Subcutaneous abdominal adipose tissue (tissue), 5 donors: ENCODE measurements at regions not wholly inside any gene's neighbourhood (a gene's known extent, or its start where the extent isn't known, plus 50 kb on each side); places are given as distances from the start of the nearest gene placed in this dataset.

Source experiments
- H3K27ac ChIP-seq: one replicate; pipeline ENCODE4 v1.7.0; 2013; ENCODE audit warnings: low read depth, mild to moderate bottlenecking, inconsistent platforms, low read length, moderate library complexity
- H3K27me3 ChIP-seq, 5 donors: one replicate each; pipeline ENCODE4 v1.7.0; 2013; ENCODE audit warnings: low read length in 5 of 5, inconsistent platforms in 1 of 5; ENCODE audit not compliant: control insufficient read depth in 5 of 5, insufficient read depth in 4 of 5
- H3K36me3 ChIP-seq, 5 donors: one replicate each; pipeline ENCODE4 v1.7.0; 2013; ENCODE audit warnings: low read length in 5 of 5; ENCODE audit not compliant: control insufficient read depth in 5 of 5, insufficient read depth in 5 of 5
- H3K4me1 ChIP-seq, 5 donors: one replicate each; pipeline ENCODE4 v1.7.0; 2013; ENCODE audit warnings: low read length in 5 of 5, mild to moderate bottlenecking in 3 of 5, moderate library complexity in 1 of 5; ENCODE audit not compliant: control insufficient read depth in 5 of 5, insufficient read depth in 5 of 5
- H3K4me3 ChIP-seq, 5 donors: one replicate each; pipeline ENCODE4 v1.7.0; 2013; ENCODE audit warnings: low read length in 5 of 5, low read depth in 1 of 5
- H3K9ac ChIP-seq, 5 donors: one replicate each; pipeline ENCODE4 v1.7.0; 2013; ENCODE audit warnings: low read length in 5 of 5, mild to moderate bottlenecking in 4 of 5, moderate library complexity in 3 of 5
- H3K9me3 ChIP-seq, 5 donors: one replicate each; pipeline ENCODE4 v1.7.0; 2013; ENCODE audit warnings: low read length in 5 of 5; ENCODE audit not compliant: control insufficient read depth in 5 of 5
- donor health status: healthy.
- donor health status: healthy.
- donor health status: healthy.
- donor health status: healthy.
- donor health status: healthy.

DNA sequence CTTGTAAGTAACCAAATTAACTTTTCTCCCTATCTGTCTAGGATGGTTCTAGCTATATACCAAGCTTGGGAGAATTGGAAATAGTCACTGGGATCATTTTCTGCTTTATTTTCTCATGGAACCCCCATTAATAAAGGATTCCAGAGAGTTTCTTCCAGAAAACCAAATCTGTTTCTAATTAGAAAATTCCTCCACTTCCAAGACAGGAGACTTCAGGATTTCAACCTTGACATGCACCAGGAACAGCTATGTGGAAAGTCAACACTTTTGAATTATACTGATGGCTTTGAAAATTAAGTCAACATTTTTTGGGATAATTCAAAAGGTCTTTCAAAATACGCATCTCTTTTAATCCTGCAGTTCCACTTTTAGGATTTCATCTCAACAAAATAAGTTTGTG, 138.3 kb downstream of the MEX3B start:
- Histone ChIP-seq H3K27ac (no peak overlapping the region), H3K36me3 (no peaks in the 10 kb centered on the region), H3K4me1 (peaks cover 0 to 27% (median 13%) of the 10 kb centered on the region in 5 donors), H3K9ac (no peak overlapping the region), H3K9me3 (no peaks in the 10 kb centered on the region), H3K27me3 (no peaks in the 10 kb centered on the region), H3K4me3 (no peak overlapping the region)

DNA sequence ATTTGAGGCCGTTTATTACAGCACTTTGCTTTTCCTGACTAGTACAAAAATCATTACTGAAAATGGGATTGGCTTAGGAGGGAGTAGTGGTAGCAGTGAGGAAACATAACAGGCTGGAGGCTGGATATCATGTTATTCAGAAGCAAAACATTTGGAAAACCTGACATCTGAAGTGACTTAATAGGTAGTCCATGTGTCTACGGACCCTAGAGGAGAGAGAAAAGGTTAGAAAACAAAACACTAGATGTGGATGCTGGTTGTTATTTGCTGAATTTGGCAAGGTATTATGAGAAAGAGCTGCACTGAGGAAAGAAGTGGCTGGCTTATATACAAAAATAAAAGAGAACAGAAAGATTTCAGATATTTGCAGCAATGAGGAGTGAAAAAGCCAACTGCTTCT, 139.9 kb downstream of the MEX3B start:
- Histone ChIP-seq H3K36me3 (no peaks in the 10 kb centered on the region), H3K9ac (no peak overlapping the region), H3K4me3 (no peak overlapping the region), H3K9me3 (no peaks in the 10 kb centered on the region), H3K27ac (no peak overlapping the region), H3K27me3 (no peaks in the 10 kb centered on the region), H3K4me1 (peaks cover 0 to 17% (median 4%) of the 10 kb centered on the region in 5 donors)

DNA sequence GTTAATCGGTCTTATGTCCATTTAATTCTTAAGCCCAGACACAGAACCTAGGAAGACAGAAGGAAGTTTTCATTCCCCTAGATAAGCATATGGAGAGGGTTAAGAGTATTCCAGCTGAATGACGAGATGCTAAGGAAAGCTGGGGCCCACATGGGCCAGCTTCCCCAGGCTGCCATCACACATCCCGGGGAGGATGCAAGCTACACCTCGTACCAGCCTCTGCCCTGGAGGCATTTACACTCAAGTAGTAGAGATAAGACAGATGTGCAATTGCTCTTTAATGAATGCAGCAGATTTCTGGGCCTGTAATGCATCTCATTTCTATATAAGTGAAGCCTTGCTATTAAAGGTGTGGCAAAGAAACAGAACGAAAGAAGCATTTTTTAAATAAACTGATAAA, 144.5 kb downstream of the MEX3B start:
- Histone ChIP-seq H3K9me3 (no peaks in the 10 kb centered on the region), H3K27ac (no peak overlapping the region), H3K36me3 (no peaks in the 10 kb centered on the region), H3K4me1 (no peaks in the 10 kb centered on the region), H3K4me3 (no peak overlapping the region), H3K27me3 (no peaks in the 10 kb centered on the region), H3K9ac (no peak overlapping the region)

DNA sequence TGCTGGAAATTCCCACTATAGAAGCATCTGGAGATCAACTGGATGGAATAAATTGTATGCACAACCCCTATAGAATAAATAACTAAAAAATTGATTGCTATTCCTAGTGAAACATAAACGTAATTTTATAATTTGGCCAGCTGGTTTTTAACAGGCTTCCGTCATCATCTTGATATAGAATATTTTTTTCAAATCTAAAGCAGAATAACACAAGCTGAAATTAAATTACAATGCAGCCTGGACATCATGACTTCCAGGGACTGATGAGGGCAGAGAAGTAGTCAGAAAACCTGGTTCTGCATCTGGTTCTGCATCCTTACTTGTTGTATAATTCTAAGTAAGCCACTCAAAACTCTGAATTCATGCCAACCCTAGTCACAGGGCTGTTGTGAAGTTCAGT, 146.1 kb downstream of the MEX3B start:
- no peak overlapping the region for H3K9ac ChIP-seq
- H3K4me1 ChIP-seq: no peaks in the 10 kb centered on the region
- no peak overlapping the region for H3K4me3 ChIP-seq
- H3K36me3 ChIP-seq: no peaks in the 10 kb centered on the region
- H3K27me3 ChIP-seq: no peaks in the 10 kb centered on the region
- H3K9me3 ChIP-seq: no peaks in the 10 kb centered on the region
- no peak overlapping the region for H3K27ac ChIP-seq

DNA sequence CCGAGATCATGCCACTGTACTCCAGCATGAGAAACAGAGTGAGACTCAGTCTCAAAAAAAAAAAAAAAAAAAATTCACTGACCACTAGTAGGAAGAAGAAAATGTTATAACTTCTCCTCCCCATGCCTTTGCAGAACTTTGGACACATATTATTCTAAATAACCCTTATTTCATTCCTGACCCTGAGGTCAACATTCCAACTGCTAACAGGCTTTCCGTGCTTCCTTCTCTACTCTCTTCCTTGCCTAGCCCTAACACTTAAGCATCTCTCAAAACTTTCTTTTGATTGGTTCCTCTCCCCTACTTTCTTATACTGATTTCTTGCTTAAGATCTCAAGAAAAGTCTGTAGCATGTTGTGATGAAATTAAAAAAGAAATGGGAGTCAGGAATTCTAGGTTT, 146.8 kb downstream of the MEX3B start:
- no peak overlapping the region for H3K27ac ChIP-seq
- H3K4me3 ChIP-seq: no peak overlapping the region
- H3K9me3 ChIP-seq: no peaks in the 10 kb centered on the region
- no peaks in the 10 kb centered on the region for H3K4me1 ChIP-seq
- no peak overlapping the region for H3K9ac ChIP-seq
- no peaks in the 10 kb centered on the region for H3K36me3 ChIP-seq
- no peaks in the 10 kb centered on the region for H3K27me3 ChIP-seq

DNA sequence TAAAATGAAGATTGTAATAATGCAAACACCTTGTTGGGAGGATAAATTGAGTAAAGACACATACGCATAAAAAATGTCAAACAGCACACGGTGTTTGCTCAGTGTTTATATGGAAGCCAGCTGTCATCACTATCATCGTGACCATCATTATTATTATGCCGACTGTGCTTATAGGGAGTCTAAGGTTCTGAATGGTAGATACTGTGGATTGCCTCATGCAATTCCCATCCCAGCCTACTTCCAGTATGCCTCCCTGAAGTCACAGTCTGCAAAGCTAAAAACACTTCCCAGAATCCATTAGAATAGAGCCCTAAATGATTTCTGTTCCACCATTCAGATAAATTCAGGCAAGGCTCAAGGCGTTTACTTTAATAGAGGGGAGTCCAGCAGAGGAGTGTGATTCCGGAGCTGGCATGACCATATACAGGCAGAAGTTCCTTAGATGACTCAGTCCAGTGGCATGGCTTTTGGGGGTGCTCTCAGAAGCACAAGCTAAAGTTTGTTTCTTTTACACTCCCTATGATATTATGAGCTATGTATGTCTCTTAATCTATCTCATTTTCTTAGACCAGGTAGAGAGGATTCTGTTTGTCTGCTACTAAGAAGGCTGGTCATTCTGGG, 148.7 kb downstream of the MEX3B start:
- H3K9ac ChIP-seq: no peak overlapping the region
- no peak overlapping the region for H3K4me3 ChIP-seq
- no peak overlapping the region for H3K27ac ChIP-seq
- H3K4me1 ChIP-seq: no peaks in the 10 kb centered on the region
- no peaks in the 10 kb centered on the region for H3K36me3 ChIP-seq
- no peaks in the 10 kb centered on the region for H3K27me3 ChIP-seq
- H3K9me3 ChIP-seq: no peaks in the 10 kb centered on the region

DNA sequence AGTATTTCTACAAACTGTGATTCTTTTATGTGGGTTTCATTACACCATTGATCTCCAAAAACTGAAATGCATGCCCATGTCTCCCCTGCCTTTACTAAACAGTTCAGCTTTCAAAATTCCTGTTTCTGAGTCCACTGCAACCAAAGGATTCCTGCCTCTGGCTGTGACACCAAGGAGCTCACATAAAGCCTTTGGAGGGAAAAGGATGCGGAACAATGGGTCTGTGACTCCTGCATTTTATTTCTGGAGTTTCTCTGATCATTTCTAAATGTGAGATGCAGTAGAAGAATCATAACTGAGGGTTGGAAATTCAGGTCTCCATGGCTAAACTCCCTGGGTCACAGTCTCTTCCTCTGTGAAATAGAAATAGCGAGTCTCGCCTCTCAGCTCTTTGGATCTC, 149.5 kb downstream of the MEX3B start:
- Histone ChIP-seq H3K4me3 (no peak overlapping the region), H3K4me1 (no peaks in the 10 kb centered on the region), H3K36me3 (no peaks in the 10 kb centered on the region), H3K27ac (no peak overlapping the region), H3K9ac (no peak overlapping the region), H3K9me3 (no peaks in the 10 kb centered on the region), H3K27me3 (no peaks in the 10 kb centered on the region)

DNA sequence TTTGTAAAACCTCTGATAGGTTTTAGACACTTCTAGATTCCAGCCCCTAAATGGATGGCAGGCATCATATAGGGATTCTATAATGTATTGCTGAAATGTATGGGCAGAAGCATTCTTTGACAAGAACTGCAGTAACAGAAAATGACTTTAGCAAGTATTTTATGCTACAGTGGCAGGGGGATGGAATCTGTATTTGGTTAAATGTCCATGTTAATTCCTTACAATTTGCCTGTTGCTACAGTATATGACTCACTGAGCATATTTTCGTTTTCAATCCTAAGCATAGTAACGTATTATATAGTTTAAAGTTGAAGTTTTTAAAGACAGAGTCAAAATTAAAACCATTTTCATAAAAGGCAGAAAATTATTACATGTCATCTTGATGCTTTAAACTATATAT, 150.1 kb downstream of the MEX3B start:
- no peak overlapping the region for H3K4me3 ChIP-seq
- H3K27ac ChIP-seq: no peak overlapping the region
- H3K9me3 ChIP-seq: no peaks in the 10 kb centered on the region
- no peaks in the 10 kb centered on the region for H3K27me3 ChIP-seq
- no peaks in the 10 kb centered on the region for H3K36me3 ChIP-seq
- H3K9ac ChIP-seq: no peak overlapping the region
- H3K4me1 ChIP-seq: no peaks in the 10 kb centered on the region

DNA sequence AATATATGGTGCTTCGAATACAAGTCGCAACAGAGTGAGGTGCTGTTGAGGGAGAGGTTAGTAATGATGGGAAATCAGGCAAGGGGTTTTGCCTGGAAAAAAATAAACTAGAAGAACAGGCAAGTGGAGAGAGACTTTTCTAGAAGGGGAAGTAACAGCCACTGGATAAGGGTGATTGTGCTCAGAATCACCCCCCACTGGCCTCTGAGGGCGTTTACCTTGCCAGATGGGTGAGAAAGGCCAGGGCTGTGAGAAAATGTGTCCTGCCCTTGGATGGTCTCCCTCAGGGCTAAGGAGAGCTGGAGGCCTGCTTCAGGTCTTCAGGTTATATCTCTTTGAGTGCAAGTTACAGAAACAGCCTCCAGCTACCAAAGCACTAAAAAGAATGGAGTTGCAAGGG, 151.8 kb downstream of the MEX3B start:
- Histone ChIP-seq H3K27ac (no peak overlapping the region), H3K9me3 (no peaks in the 10 kb centered on the region), H3K9ac (no peak overlapping the region), H3K36me3 (no peaks in the 10 kb centered on the region), H3K27me3 (no peaks in the 10 kb centered on the region), H3K4me1 (peaks cover 0 to 6% (median 2%) of the 10 kb centered on the region in 5 donors), H3K4me3 (no peak overlapping the region)

DNA sequence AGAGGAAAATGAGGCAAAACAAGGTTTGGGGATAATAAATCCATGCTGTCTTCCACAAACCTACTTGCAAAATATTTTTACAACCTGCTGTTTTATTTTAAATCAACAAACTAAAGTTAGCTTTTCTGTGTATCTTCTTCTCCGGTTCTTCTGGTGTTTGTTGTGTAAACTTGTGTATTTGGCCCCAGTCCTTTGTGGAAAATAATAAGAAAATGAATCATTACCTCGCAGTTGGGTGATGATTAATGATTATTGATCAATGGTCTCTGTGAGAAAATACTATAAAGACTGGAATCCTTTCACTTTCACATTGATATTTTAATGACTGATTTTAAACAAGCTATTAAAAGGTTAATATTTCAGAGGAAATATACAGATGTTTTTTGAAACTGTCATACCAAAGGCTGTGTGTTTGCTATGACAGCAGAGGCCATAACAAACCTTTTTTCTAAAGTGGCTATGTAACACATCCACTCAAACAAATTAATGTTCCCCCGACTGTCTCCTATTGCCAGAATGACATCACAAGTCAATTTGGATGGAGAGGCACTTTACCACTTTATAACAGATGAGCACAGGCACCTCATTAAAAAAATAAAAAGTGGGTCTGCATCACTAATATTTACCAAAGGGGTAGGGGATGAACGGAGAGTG, 152.5 kb downstream of the MEX3B start:
- Histone ChIP-seq H3K4me1 (peaks cover 0 to 11% (median 3%) of the 10 kb centered on the region in 5 donors), H3K27me3 (no peaks in the 10 kb centered on the region), H3K9me3 (no peaks in the 10 kb centered on the region), H3K27ac (no peak overlapping the region), H3K9ac (no peak overlapping the region), H3K36me3 (no peaks in the 10 kb centered on the region), H3K4me3 (no peak overlapping the region)
